ENCODE measurements at regions not wholly inside any gene's neighbourhood (a gene's known extent, or its start where the extent isn't known, plus 50 kb on each side); places are given as distances from the start of the nearest gene placed in this dataset.

GRCh38 chr11:22938691-22939090 lies 78.4 kb upstream of the CCDC179 start:
- TF ChIP-seq, protein P1, sequence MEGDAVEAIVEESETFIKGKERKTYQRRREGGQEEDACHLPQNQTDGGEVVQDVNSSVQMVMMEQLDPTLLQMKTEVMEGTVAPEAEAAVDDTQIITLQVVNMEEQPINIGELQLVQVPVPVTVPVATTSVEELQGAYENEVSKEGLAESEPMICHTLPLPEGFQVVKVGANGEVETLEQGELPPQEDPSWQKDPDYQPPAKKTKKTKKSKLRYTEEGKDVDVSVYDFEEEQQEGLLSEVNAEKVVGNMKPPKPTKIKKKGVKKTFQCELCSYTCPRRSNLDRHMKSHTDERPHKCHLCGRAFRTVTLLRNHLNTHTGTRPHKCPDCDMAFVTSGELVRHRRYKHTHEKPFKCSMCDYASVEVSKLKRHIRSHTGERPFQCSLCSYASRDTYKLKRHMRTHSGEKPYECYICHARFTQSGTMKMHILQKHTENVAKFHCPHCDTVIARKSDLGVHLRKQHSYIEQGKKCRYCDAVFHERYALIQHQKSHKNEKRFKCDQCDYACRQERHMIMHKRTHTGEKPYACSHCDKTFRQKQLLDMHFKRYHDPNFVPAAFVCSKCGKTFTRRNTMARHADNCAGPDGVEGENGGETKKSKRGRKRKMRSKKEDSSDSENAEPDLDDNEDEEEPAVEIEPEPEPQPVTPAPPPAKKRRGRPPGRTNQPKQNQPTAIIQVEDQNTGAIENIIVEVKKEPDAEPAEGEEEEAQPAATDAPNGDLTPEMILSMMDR (IDR thresholded peaks at IDR 0.05; ENCODE audit: low read depth, low read length) = no peak
- TF ChIP-seq EZH2phosphoT487 (IDR thresholded peaks at IDR 0.05; ENCODE audit: low read depth) = no peak
